Neural crest cell (in vitro differentiated cells): ENCODE measurements at regions not wholly inside any gene's neighbourhood (a gene's known extent, or its start where the extent isn't known, plus 50 kb on each side); places are given as distances from the start of the nearest gene placed in this dataset.

ENCODE experiments used
- DNase-seq: peaks from one replicate; pipeline ENCODE4 v3.0.0; 2021; ENCODE audit warnings: low read depth, mixed read lengths, low spot score
- H3K27ac Mint-ChIP-seq: one replicate; pipeline ENCODE4 v1.8.0; 2021; ENCODE audit warnings: mild to moderate bottlenecking, mixed read lengths; ENCODE audit not compliant: unreplicated experiment
- H3K27me3 Mint-ChIP-seq: 2 replicates; pipeline ENCODE4 v1.8.0; 2021; ENCODE audit warnings: low read depth, mild to moderate bottlenecking, mixed read lengths
- H3K36me3 Mint-ChIP-seq: 2 replicates; pipeline ENCODE4 v1.8.0; 2021; ENCODE audit warnings: low read depth, mild to moderate bottlenecking, mixed read lengths
- H3K4me1 Mint-ChIP-seq: 2 replicates; pipeline ENCODE4 v1.8.0; 2021; ENCODE audit warnings: mixed read lengths
- H3K4me3 Mint-ChIP-seq: one replicate; pipeline ENCODE4 v1.8.0; 2021; ENCODE audit warnings: mild to moderate bottlenecking, mixed read lengths
- H3K9me3 Mint-ChIP-seq: 2 replicates; pipeline ENCODE4 v1.8.0; 2021; ENCODE audit warnings: mixed read lengths
- CTCF ChIP-seq: fragments of 200-600 bp; sonication (generic); conservative IDR thresholded peaks from 2 replicates; pipeline ENCODE4 v1.5.0; 2021; ENCODE audit warnings: antibody characterized with exemption, mild to moderate bottlenecking

GRCh38 chr12:107144441-107144840 is 51.1 kb upstream of the CRY1 start:
- no peaks in the 10 kb centered on the region for H3K9me3 Mint-ChIP-seq

GRCh38 chr12:107144990-107145389 is 51.6 kb upstream of the CRY1 start:
- Mint-ChIP-seq H3K9me3 (no peaks in the 10 kb centered on the region), H3K36me3 (no peaks in the 10 kb centered on the region), H3K27me3 (no peaks in the 10 kb centered on the region), H3K4me3 (no peak overlapping the region), H3K27ac (no peak overlapping the region), H3K4me1 (peaks cover 6% of the 10 kb centered on the region)
- no peak for TF ChIP-seq CTCF
- no peak for DNase-seq

More at GRCh38 chr12:107144441-107144840, 51.1 kb upstream of the CRY1 start:
- H3K4me1 Mint-ChIP-seq = peaks cover 6% of the 10 kb centered on the region
- no peak for TF ChIP-seq CTCF
- no peak for DNase-seq
- H3K27me3 Mint-ChIP-seq = no peaks in the 10 kb centered on the region
- H3K36me3 Mint-ChIP-seq = no peaks in the 10 kb centered on the region
- no peak overlapping the region for H3K27ac Mint-ChIP-seq
- no peak overlapping the region for H3K4me3 Mint-ChIP-seq

GRCh38 chr12:107145397-107145796 is 52.0 kb upstream of the CRY1 start:
- Mint-ChIP-seq H3K36me3 (no peaks in the 10 kb centered on the region), H3K9me3 (no peaks in the 10 kb centered on the region), H3K4me3 (no peak overlapping the region), H3K27ac (no peak overlapping the region), H3K27me3 (no peaks in the 10 kb centered on the region), H3K4me1 (peaks cover 6% of the 10 kb centered on the region)
- TF ChIP-seq CTCF = no peak
- DNase-seq = no peak

GRCh38 chr12:107148107-107148506 is 54.8 kb upstream of the CRY1 start:
- peaks cover 6% of the 10 kb centered on the region for H3K4me1 Mint-ChIP-seq
- H3K27ac Mint-ChIP-seq = no peak overlapping the region
- no peak overlapping the region for H3K4me3 Mint-ChIP-seq
- no peaks in the 10 kb centered on the region for H3K36me3 Mint-ChIP-seq
- no peak for DNase-seq
- no peak for TF ChIP-seq CTCF
- H3K27me3 Mint-ChIP-seq = no peaks in the 10 kb centered on the region
- peaks cover 2% of the 10 kb centered on the region for H3K9me3 Mint-ChIP-seq

- Mint-ChIP-seq H3K27ac (no peak overlapping the region), H3K27me3 (peaks cover 2% of the 10 kb centered on the region), H3K9me3 (peaks cover 2% of the 10 kb centered on the region), H3K4me3 (no peak overlapping the region), H3K4me1 (no peaks in the 10 kb centered on the region), H3K36me3 (no peaks in the 10 kb centered on the region)
- DNase-seq = no peak
- TF ChIP-seq CTCF = no peak
Observed at GRCh38 chr12:107152315-107152714, 59.0 kb upstream of the CRY1 start.

GRCh38 chr12:107159384-107159900 is 66.1 kb upstream of the CRY1 start:
- no peaks in the 10 kb centered on the region for H3K36me3 Mint-ChIP-seq
- H3K27ac Mint-ChIP-seq = no peak overlapping the region
- H3K9me3 Mint-ChIP-seq = no peaks in the 10 kb centered on the region
- peaks cover 57% of the 10 kb centered on the region for H3K27me3 Mint-ChIP-seq
- TF ChIP-seq CTCF = no peak
- H3K4me1 Mint-ChIP-seq = no peaks in the 10 kb centered on the region
- DNase-seq = no peak
- H3K4me3 Mint-ChIP-seq = no peak overlapping the region
